ENCODE measurements at regions not wholly inside any gene's neighbourhood (a gene's known extent, or its start where the extent isn't known, plus 50 kb on each side); places are given as distances from the start of the nearest gene placed in this dataset.
A peak's percentile ranks its signal among the peaks of the same experiment; 100 is the strongest.

DNA sequence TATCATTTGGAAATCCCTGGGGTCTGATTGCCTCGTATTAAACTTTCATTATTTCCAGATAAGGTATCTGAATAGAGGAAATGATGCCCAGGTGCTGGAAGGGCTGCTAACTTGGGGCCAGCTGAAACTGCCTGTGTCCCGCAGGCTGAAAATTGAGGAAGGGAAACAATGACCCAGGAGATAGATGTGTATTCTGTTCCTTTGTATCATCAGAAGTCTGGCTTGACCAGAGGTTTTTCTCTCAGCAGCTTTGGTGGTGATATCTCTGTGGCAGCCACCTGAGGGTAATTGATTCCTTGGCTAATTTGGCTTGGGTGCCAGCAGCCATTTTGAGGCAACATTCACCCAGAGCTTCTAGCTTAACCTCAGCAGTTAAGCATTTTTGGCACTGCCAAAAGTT, 90.0 kb upstream of the STT3B start (continued):
- TF ChIP-seq, protein P1, sequence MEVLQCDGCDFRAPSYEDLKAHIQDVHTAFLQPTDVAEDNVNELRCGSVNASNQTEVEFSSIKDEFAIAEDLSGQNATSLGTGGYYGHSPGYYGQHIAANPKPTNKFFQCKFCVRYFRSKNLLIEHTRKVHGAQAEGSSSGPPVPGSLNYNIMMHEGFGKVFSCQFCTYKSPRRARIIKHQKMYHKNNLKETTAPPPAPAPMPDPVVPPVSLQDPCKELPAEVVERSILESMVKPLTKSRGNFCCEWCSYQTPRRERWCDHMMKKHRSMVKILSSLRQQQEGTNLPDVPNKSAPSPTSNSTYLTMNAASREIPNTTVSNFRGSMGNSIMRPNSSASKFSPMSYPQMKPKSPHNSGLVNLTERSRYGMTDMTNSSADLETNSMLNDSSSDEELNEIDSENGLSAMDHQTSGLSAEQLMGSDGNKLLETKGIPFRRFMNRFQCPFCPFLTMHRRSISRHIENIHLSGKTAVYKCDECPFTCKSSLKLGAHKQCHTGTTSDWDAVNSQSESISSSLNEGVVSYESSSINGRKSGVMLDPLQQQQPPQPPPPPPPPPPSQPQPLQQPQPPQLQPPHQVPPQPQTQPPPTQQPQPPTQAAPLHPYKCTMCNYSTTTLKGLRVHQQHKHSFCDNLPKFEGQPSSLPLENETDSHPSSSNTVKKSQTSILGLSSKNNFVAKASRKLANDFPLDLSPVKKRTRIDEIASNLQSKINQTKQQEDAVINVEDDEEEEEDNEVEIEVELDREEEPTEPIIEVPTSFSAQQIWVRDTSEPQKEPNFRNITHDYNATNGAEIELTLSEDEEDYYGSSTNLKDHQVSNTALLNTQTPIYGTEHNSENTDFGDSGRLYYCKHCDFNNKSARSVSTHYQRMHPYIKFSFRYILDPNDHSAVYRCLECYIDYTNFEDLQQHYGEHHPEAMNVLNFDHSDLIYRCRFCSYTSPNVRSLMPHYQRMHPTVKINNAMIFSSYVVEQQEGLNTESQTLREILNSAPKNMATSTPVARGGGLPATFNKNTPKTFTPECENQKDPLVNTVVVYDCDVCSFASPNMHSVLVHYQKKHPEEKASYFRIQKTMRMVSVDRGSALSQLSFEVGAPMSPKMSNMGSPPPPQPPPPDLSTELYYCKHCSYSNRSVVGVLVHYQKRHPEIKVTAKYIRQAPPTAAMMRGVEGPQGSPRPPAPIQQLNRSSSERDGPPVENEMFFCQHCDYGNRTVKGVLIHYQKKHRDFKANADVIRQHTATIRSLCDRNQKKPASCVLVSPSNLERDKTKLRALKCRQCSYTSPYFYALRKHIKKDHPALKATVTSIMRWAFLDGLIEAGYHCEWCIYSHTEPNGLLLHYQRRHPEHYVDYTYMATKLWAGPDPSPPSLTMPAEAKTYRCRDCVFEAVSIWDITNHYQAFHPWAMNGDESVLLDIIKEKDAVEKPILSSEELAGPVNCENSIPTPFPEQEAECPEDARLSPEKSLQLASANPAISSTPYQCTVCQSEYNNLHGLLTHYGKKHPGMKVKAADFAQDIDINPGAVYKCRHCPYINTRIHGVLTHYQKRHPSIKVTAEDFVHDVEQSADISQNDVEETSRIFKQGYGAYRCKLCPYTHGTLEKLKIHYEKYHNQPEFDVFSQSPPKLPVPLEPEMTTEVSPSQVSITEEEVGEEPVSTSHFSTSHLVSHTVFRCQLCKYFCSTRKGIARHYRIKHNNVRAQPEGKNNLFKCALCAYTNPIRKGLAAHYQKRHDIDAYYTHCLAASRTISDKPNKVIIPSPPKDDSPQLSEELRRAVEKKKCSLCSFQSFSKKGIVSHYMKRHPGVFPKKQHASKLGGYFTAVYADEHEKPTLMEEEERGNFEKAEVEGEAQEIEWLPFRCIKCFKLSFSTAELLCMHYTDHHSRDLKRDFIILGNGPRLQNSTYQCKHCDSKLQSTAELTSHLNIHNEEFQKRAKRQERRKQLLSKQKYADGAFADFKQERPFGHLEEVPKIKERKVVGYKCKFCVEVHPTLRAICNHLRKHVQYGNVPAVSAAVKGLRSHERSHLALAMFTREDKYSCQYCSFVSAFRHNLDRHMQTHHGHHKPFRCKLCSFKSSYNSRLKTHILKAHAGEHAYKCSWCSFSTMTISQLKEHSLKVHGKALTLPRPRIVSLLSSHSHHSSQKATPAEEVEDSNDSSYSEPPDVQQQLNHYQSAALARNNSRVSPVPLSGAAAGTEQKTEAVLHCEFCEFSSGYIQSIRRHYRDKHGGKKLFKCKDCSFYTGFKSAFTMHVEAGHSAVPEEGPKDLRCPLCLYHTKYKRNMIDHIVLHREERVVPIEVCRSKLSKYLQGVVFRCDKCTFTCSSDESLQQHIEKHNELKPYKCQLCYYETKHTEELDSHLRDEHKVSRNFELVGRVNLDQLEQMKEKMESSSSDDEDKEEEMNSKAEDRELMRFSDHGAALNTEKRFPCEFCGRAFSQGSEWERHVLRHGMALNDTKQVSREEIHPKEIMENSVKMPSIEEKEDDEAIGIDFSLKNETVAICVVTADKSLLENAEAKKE (CRISPR knock-in tag; IDR thresholded peaks at IDR 0.05), result no peak
- TF ChIP-seq, protein P2, sequence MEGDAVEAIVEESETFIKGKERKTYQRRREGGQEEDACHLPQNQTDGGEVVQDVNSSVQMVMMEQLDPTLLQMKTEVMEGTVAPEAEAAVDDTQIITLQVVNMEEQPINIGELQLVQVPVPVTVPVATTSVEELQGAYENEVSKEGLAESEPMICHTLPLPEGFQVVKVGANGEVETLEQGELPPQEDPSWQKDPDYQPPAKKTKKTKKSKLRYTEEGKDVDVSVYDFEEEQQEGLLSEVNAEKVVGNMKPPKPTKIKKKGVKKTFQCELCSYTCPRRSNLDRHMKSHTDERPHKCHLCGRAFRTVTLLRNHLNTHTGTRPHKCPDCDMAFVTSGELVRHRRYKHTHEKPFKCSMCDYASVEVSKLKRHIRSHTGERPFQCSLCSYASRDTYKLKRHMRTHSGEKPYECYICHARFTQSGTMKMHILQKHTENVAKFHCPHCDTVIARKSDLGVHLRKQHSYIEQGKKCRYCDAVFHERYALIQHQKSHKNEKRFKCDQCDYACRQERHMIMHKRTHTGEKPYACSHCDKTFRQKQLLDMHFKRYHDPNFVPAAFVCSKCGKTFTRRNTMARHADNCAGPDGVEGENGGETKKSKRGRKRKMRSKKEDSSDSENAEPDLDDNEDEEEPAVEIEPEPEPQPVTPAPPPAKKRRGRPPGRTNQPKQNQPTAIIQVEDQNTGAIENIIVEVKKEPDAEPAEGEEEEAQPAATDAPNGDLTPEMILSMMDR (conservative IDR thresholded peaks at IDR 0.05; ENCODE audit: low read depth in 2 of 2), result no peak
- no peak for TF ChIP-seq POLR2AphosphoS5 (IDR thresholded peaks at IDR 0.05; ENCODE audit: low read depth)

DNA sequence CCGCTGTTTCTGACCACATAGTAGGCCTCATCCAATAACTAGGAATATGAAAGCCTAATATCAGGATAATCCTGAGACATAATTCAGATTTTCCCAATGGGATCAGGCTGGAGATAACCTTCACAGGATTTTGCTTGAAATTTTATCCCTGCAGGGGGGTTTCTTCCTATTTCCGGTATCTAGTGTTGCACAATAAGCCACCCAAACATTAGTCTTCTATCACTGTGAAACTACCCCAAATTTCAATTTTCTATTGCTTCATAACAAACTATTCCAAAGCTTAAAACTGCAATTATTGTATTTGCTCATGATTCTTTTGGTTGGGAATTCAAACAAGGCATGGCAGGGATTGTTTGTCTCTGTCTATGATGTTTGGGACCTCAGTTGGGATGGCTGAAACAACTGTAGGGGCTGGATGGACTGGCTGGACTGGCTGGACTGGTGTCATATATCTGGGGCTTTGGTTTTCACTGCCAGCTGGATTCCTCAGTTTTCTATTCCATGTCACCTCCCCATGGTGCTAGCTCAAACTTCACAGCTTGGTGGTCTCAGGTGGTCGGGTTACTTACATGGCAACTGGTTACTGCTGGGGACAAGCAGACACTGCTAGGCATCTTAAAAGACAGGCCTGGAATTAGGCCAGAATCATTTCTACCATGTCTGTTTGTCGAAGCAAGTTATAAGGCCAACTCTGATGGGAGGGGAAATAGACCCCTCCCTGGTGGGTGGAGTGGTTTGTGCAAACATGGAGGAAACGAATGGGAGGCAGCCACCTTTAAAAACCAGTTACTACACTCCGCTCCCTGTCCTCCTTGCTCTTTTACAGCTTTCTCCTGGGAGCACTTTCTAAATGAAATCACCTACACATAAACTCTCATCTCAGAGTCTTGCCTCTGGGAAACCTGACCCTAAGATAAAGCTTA, 88.2 kb upstream of the STT3B start:
- Histone ChIP-seq H3K4me2 (no peak overlapping the region), H3K79me2 (replicated peaks; ENCODE audit: insufficient read depth) (no peaks in the 10 kb centered on the region), H3F3A (replicated peaks; ENCODE audit: low read depth) (no peaks in the 10 kb centered on the region), H3K27me3 (ENCODE audit: insufficient read depth) (no peaks in the 10 kb centered on the region), H3K36me3 (ENCODE audit: insufficient read depth) (no peaks in the 10 kb centered on the region), H3K27ac (ENCODE audit: low read depth) (no peak overlapping the region), H3K4me1 (ENCODE audit: insufficient read depth) (peaks cover 2% of the 10 kb centered on the region; the same call in 1 of the 2 replicates), H3K4me3 (no peak overlapping the region), H4K20me1 (replicated peaks; ENCODE audit: insufficient read depth) (no peaks in the 10 kb centered on the region), H2AFZ (peak overlapping the region; percentile 43; the same call in 1 of the 2 replicates), H3K9me2 (ENCODE audit: insufficient read depth) (0 out of 2 replicates have a peak, but pooled peaks cover 8% of the 10 kb centered on the region)
- DNase-seq (ENCODE audit: low spot score), result no peak
- Mint-ChIP-seq H3K4me3 (no peak overlapping the region), H3K9me3 (no peaks in the 10 kb centered on the region), H3K27me3 (ENCODE audit: insufficient read depth, low read depth, poor library complexity) (peaks cover 10% of the 10 kb centered on the region), H3K36me3 (ENCODE audit: low read depth) (no peaks in the 10 kb centered on the region), H3K27ac (no peak overlapping the region), H3K4me1 (peaks cover 12% of the 10 kb centered on the region; the same call in 2 of the 3 replicates)
- no peak for ATAC-seq
- TF ChIP-seq ZNF114 (CRISPR knock-in tag; IDR thresholded peaks at IDR 0.05) (no peak), EZH2phosphoT487 (IDR thresholded peaks at IDR 0.05; ENCODE audit: unreplicated experiment) (no peak), CREB1 (CRISPR knock-in tag; IDR thresholded peaks at IDR 0.05; ENCODE audit: low read depth) (no peak), STAT1 (IDR thresholded peaks at IDR 0.05; ENCODE audit: unreplicated experiment) (no peak), JUNB (IDR thresholded peaks at IDR 0.05; ENCODE audit: unreplicated experiment) (no peak), EZH2 (IDR thresholded peaks at IDR 0.05; ENCODE audit: low read depth, unreplicated experiment) (no peak)
- TF ChIP-seq, protein P2 (conservative IDR thresholded peaks at IDR 0.05; ENCODE audit: low read depth in 2 of 2), result no peak
- TF ChIP-seq, protein P3, sequence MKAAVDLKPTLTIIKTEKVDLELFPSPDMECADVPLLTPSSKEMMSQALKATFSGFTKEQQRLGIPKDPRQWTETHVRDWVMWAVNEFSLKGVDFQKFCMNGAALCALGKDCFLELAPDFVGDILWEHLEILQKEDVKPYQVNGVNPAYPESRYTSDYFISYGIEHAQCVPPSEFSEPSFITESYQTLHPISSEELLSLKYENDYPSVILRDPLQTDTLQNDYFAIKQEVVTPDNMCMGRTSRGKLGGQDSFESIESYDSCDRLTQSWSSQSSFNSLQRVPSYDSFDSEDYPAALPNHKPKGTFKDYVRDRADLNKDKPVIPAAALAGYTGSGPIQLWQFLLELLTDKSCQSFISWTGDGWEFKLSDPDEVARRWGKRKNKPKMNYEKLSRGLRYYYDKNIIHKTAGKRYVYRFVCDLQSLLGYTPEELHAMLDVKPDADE (IDR thresholded peaks at IDR 0.05), result no peak
